ENCODE measurements at regions not wholly inside any gene's neighbourhood (a gene's known extent, or its start where the extent isn't known, plus 50 kb on each side); places are given as distances from the start of the nearest gene placed in this dataset.

DNA sequence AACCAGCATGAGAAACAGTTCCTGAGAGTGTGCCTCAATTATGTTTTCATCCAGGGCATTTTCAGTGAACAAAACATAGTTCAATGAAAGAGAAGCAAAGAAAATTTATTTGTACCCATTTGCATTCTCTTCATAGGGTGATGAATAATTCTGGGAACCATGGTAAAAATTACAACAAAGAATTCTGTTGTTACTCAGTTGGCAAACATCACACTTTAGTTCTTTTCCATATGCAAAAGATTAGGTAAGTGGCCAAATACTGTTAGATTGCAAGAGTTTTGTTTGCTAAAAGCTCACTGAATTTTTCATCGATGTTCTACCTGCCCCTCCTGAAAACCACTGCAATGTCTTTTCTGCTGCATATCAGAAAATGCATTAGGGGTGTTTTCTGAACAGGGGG, 132.4 kb upstream of the RGS6 start:
- TF ChIP-seq, protein P1, sequence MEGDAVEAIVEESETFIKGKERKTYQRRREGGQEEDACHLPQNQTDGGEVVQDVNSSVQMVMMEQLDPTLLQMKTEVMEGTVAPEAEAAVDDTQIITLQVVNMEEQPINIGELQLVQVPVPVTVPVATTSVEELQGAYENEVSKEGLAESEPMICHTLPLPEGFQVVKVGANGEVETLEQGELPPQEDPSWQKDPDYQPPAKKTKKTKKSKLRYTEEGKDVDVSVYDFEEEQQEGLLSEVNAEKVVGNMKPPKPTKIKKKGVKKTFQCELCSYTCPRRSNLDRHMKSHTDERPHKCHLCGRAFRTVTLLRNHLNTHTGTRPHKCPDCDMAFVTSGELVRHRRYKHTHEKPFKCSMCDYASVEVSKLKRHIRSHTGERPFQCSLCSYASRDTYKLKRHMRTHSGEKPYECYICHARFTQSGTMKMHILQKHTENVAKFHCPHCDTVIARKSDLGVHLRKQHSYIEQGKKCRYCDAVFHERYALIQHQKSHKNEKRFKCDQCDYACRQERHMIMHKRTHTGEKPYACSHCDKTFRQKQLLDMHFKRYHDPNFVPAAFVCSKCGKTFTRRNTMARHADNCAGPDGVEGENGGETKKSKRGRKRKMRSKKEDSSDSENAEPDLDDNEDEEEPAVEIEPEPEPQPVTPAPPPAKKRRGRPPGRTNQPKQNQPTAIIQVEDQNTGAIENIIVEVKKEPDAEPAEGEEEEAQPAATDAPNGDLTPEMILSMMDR (IDR thresholded peaks at IDR 0.05; ENCODE audit: insufficient read depth, low read length), result no peak
- no peak for TF ChIP-seq SPI1 (IDR thresholded peaks at IDR 0.05; ENCODE audit: borderline replicate concordance, low read depth)
- no peak for TF ChIP-seq GABPA (IDR thresholded peaks at IDR 0.05; ENCODE audit: low read depth)
- no peak for TF ChIP-seq POLR2AphosphoS5 (IDR thresholded peaks at IDR 0.05; ENCODE audit: low read depth)
- TF ChIP-seq, protein P2, sequence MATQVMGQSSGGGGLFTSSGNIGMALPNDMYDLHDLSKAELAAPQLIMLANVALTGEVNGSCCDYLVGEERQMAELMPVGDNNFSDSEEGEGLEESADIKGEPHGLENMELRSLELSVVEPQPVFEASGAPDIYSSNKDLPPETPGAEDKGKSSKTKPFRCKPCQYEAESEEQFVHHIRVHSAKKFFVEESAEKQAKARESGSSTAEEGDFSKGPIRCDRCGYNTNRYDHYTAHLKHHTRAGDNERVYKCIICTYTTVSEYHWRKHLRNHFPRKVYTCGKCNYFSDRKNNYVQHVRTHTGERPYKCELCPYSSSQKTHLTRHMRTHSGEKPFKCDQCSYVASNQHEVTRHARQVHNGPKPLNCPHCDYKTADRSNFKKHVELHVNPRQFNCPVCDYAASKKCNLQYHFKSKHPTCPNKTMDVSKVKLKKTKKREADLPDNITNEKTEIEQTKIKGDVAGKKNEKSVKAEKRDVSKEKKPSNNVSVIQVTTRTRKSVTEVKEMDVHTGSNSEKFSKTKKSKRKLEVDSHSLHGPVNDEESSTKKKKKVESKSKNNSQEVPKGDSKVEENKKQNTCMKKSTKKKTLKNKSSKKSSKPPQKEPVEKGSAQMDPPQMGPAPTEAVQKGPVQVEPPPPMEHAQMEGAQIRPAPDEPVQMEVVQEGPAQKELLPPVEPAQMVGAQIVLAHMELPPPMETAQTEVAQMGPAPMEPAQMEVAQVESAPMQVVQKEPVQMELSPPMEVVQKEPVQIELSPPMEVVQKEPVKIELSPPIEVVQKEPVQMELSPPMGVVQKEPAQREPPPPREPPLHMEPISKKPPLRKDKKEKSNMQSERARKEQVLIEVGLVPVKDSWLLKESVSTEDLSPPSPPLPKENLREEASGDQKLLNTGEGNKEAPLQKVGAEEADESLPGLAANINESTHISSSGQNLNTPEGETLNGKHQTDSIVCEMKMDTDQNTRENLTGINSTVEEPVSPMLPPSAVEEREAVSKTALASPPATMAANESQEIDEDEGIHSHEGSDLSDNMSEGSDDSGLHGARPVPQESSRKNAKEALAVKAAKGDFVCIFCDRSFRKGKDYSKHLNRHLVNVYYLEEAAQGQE (IDR thresholded peaks at IDR 0.05; ENCODE audit: insufficient replicate concordance, low read depth), result no peak
